Mucosa of gallbladder (tissue), 1 donor: ENCODE measurements at regions not wholly inside any gene's neighbourhood (a gene's known extent, or its start where the extent isn't known, plus 50 kb on each side); places are given as distances from the start of the nearest gene placed in this dataset.
"Not testable (repeated sequence)": the region's sequence is repeated elsewhere in the genome, so short reads cannot be mapped to it uniquely, and the experiment has no call there.

Experiments
- DNase-seq: peaks from one replicate; pipeline ENCODE4 v3.0.0-alpha.2; 2020; ENCODE audit warnings: low spot score
- donor health status: DM: no; HTN: no; CAD: no.

DNA sequence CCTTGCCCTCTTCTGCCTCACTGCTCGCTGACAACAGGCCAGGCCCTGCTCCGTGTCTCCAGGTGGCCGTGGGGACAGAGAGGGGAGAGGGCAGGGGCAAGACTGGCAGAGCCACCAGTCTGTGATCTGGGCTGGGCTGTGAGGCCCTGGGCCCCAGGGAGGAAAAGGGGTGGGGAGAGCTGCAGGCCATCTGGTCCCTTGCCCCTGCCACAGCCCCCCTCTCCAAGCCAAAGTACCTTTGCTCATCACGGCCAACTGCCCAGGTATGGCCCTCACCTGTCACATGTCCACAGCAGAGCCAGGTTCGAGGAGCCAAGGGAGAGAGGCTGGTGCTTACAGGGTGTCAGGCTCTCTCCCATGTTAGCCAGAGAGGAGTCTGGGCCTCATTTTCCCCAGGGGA is 91.4 kb upstream of the LHX1 start:
- DNase-seq, result no peak

DNA sequence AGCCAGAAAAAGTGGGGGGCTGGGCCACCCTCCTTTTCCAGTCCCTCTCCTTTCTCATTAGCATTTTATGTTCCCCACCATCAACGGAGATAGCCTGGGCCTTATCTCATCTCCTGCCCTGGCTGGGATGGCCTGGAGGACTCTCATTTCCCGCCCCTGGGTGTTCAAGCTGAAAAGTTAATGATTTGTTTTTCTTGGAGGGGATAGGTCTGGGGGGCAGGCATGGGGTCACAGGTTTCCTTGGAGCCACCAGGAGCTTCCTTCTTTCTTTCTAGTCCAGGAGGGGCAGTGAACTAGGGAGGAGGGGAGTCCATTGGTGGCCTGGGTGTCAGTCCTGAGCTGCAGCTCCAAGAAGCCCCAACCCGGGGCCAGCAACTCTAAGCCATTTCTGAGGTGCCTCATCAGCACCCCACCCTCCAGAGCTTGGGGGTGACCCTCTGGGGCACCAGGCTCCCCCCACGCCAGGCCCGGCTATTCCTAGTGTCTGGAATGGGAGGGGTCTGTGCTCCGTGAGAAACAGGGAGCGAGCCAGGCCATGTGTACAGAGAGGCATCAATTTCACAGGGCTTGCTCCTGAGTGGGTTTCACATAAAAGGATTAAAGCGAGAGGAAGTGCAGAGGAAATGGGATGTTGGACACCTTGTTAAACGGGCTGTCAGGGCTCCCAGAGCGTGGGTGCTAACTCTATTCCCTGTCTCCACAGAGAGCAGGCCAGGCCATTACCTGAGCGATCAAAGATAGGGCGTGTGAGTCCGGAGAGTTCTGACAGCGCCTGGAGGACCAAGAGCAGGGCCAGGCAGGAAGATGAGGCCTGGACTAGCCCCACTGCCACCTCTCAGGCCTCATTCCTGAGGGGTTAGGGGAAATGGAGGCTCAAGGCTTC is 90.6 kb upstream of the LHX1 start:
- DNase-seq, result no peak

DNA sequence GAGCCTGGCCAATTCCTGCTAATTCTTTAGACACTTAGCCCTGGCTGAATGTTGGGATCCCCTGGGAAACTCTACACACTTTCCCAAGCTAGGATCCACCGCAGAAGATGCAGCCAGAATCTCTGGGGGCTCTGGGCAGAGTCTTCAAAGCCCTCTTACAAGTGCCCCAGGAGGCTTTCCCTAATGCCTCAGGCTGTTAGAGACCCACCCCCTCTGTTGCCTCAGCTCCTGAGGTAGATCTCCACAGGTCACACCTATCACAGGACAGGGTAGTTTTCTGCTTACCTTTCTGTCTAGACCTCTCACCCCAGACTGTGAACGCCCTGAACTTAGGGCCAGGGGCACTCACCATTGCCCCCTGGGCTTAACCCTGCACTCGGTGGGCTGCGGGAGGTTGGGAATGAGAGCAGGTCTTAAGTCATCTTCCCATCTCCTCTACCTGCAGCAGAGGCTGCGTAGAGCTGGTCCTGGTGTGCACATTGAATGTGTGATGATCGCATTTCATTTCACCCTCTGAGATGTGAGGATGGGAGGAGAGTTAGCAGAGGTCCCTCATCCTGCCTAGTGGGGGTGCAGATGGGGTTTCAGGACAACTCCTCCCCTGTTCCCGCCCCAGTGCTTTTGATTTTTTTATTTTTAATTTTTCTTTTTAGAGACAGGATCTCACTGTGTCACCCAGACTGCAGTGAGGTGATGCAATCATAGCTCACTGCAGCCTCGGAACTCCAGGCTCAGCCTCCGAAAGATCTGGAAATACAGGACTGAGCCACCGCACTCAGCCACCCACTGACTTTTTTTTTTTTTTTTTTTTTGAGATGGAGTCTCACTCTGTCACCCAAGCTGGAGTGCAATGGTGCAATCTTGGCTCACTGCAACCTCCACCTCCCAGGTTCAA is 89.0 kb upstream of the LHX1 start:
- no peak for DNase-seq

DNA sequence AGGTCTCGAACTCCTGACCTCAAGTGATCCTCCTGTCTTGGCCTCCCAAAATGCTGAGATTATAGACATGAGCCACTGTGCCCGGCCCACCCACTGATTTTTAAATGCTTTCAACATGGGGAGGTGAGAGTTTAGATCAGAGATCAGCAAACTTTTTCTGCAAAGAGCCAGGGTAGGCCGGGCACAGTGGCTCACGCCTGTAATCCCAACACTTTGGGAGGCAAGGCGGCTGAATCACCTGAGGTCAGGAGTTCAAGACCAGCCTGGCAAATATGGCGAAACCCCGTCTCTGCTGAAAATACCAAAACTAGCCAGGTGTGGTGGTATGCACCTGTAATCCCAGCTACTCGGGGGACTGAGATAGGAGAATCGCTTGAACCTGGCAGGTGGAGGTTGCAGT is 88.3 kb upstream of the LHX1 start:
- not testable (repeated sequence) for DNase-seq

DNA sequence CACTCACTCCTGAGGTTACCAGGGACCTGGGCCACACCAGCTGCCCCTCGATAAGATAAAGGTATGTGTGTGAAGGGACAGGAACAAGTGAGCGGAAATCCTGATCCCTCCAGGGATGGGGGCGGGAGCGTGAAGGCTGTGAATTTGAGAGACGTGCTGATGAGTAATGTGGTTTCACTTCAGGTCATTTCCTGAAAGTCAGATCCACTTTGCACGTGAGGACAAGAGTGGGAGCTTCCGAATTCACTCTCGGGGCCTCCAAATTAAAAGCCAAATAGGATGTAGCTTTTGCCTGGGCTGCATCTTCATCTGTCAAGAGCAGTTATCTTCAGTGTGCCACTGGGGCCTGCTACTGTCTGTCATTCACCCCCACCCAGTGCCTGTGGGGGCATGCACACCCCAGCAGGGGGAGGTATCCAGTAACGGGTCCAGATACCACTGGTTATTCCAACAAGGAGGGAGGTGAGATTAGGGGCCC is 87.4 kb upstream of the LHX1 start:
- DNase-seq, result no peak

DNA sequence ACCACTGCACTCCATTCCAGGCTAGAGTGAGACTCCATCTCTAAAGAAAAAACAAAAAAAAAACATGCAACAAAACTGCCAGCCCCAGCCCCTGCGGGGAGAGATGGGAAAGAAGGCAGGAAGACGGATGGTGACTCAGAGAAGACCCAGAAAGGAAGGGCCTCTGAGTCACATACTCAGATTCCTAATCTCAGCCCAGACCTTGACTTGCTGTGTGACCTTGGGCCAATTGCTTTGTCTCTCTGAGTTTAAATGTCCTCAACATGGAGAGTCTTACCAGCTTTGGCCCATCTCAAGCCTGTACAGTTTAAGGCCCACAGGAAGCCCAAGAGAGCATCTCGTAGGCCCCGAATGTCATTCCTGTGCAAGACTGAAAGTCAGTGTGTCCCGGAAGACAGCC is 86.5 kb upstream of the LHX1 start:
- no peak for DNase-seq

DNA sequence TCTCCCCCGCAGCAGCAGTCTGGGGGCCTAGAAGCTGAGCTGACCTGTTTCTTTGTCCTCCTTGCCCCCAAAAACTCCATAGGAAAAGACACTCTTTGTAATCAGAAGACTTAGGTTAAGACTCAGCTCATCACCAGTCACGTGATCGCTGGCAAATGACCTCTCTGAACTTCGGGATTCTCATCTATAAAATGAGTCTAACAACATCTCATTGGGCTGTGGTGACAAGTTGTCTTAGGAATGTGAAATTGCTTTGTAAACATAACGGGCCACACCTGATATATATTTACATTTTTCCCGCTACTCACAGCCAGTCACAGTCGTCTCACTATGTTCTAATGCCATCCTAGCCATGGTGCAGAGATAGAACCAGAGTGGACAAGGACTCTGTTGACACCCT is 86.0 kb upstream of the LHX1 start:
- no peak for DNase-seq

DNA sequence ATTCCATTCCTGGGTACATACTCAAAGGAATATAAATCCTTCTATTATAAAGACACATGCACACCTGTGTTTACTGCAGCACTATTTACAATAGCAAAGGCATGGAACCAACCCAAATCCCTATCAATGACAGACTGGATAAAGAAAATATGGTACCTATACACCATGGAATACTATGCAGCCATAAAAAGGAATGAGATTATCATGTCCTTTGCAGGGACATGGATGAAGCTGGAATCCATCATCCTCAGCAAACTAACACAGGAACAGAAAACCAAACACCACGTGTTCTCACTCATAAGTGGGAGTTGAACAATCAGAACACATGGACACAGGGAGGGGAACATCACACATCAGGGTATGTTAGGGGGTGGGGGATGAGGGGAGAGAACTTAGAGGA is 84.8 kb upstream of the LHX1 start:
- DNase-seq, result not testable (repeated sequence)

DNA sequence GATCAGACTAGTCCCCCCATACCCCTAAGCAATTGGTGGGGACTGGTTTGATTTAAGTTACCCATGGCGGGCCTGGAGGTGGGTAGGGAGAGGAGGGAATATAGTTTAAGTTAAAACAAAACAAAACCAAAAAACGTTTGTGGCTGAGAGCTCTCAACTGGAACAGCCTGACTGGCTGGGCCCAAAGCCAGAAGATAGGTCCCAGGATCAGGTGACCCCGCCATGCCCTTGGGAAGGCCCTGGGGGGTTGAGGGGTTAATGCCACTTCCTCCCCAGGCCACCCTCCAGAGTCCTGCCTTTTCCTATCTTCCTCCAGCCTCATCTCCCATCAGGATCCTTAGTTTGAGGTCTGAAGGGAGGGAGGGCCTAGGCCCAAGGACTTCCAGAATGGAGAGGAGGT is 82.3 kb upstream of the LHX1 start:
- DNase-seq, result no peak

DNA sequence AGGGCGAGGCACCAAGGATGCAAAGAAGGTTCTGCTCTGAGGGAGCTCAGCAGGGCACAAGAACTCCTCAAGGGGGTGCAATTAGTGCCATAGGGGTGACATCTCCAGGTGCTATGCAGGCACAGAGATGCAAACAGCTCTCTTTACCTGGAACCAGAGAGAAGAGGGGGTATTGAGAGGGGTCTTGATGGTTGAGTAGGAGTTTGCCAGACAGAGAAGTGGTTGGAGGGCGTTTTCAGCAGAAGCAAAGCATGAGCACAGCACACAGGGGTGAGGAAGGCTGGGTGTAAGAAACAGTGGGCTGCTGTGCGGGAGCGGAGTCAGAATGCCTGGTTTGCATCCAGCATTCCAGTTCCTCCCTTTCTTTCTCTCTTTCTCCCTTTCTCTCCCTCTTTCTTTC is 81.8 kb upstream of the LHX1 start:
- DNase-seq, result no peak

DNA sequence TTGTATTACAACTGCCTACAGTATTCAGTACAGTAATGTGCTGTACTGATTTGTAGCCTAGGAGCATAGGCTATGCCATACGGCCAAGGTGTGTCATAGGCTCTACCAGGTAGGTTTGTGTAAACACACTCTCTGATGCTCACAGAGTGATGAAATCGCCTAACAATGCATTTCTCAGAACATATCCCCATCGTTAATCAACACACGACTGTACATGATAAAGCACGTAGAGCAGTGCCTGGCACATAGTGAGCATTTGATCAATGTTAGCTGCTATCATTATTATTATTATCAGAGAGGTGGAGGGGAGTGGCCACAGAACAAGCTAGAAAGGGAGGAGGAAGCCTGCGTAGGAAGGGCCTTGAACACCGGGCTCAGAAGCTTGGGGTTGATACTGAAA is 81.1 kb upstream of the LHX1 start:
- DNase-seq, result peak; percentile 28

DNA sequence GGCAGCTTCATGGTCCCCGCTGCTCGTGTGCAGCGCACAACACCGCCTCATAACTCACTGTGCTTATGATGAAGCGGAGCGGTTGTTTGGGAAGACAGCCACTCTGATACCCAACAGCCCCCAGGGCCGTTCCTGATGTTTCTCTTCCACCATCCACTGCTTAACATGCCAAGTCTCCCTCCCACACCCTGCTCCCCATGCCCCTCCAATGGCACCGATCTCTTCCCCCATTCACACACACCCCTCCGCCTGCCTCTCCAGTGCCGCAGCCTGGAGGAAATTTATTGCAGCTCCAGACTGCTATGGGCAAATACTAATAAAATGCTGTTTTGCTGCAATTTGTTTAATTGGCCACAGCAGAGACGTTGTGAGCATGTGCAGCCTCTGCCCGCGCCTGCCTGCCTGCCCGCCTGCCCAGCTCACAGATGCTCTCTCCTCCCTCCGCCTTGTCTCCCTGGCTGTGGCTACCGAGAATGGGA is 80.3 kb upstream of the LHX1 start:
- no peak for DNase-seq

DNA sequence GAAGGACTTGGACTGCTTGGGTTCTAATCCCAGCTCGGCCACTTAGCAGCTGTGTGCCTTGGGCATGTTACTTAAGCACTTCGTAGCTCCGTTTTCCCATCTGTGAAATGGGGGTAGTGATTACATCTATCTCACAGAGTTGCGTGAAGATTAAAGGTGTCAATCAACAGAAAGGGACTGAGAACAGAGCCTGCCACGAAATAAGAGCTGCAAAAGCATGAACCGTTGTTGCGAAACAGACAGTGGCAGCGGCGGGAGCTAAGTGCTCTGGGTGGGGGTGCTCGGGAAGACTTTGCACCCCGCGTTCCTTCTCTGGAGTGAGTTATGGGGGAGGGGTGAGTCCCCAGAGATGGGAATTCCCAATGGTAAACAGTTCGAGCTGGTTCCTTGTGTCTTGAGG is 79.6 kb upstream of the LHX1 start:
- no peak for DNase-seq

DNA sequence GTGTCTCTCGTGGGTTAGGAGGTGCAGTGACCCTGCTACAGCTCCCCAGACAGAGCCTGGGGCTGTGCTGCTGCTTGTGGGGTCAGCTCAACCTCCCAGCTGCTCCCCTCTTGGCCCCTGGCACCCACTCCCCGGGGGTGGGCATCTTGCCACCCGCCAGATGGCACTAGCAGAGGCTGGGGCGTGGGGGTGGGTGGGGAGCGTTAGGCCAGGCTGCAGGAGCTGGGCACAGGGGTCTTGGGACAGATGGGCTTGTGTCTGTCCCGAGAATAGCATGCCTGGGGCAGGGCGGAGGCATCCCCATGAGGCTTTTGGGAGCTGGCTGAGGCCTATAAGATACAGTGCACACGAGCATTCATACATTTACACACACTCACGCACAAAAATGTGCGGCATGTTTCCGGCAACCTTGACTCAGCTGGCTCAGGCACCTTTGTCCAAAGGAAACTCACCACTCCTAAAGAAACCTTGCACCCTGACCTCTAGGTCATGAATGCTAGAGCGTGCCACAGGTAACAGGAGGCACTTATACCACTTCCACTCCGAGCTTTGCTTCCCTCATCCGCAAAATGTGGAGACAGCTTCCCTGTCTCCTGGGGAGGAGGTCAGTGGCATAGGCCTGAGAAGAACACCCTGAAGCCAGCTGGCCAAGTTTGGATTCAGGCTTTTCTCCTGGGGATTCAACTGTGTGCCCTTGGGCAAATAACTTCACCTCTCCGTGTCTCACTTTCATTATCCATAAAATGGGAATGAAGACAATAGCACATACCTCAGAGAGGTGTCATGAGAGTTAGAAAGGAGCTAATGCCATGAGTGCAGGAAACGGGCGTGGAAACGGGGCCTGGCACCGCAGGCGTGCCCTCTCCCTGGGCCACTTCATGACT is 78.9 kb upstream of the LHX1 start:
- DNase-seq, result no peak

DNA sequence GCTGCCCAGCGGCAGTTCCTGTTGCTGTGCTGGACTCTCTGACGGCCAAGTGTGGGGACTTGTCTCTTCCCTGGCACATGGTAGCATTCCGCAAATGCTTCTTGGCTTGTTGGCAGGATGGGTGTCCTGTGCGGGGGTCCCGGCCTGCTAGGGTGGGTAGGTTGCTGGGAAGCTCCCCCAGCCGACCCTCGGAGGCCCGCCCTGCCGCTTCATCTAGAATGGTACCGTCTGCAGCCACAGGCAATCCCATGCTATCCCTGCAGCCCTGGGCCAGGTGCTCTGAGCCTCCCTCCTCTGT is 78.3 kb upstream of the LHX1 start:
- DNase-seq, result no peak

DNA sequence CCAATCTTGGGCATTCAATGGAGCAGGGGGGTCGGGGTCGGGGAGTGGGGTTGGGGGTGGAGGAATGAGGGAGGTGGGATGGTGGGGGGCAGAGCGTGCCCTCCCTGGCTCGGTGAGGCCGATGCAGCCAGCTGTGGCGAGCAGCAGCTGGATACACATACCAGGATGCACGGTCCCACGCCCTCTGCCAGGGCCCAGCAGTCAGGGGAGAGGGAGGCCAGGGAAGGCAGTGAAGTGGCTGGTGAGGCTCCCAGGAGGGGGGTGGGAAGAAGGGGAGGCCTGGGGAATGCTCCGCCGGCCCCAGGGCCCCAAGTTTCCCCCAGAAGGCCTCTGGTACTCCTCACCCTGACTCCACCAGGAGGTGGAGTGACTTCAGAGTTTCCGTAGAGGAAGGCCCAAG is 77.6 kb upstream of the LHX1 start:
- no peak for DNase-seq

DNA sequence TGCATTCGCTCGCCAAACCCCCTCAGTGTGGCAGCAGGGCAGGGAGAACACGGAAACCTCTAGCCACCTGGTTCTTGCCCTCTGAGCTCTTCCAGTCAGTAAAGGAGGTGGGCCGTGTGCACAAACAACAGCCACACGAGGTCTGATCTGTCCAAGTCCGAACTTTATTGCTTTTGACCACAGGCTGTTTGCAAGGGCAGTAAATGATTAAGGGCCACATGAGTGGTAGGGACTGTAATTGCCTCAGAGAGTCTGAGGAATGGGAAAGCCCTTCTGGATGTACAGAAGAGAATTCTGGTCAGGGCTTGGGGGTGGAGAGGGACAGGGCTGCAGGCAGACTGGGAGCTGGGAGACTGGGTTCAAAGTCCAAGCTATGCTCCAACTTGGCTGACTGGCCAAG is 75.7 kb upstream of the LHX1 start:
- DNase-seq, result no peak

DNA sequence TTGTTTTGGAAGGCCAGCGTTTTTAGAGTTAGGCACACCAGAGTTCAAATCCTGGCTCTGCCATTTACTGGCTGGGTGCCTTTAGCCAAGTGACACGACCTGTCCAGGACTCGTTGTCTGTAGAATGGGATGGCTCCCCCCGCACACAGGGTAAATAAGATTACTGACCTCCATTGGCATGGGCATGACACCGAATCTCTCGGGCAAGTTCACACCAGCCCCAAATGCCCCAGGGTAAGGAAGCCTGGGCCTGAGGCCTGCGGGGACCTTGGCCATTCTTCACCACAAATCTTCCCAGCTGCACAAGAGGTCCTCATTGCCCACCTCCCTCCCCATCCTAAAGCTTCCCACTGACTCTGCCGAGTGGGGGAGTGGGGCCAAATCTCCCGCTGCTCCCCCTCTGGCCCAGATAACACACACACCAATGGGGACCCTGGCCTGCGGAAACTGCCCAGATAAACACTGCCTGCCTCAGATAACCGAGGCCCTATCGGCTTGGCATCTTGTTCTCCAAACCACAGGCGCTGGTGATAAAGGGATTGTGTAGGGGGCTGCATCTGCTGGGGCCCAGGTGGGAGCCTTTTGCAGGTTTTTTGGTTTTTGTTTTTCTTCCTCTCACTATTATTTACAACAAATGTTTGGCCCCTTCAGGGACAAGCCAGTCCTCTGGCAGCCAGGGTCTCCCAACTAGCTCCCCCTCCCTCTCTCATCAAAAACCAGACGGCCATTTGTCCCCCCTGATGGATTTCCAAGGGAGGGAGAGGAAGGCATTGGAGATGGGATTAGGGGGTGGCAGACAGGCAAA is 75.0 kb upstream of the LHX1 start:
- no peak for DNase-seq

DNA sequence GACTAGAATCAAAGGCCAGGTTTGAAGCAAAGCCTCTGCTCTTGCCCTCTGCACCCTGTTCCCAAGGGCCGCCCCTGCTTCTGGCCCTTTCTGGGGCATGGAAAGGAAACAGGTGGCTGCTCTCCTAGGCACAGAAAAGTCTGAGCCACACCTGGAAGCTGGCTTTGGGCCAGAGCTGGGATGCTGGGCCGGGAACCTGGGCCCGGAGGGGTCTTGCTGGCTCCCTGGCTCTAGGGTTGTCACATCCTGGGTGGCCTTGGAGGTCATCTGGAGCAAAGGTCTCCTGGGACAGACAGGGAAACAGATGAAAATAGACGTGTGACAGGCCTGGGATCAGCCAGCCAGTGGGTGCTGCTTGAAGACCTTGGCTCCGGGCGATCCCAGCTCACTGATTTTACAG is 74.1 kb upstream of the LHX1 start:
- DNase-seq, result no peak

DNA sequence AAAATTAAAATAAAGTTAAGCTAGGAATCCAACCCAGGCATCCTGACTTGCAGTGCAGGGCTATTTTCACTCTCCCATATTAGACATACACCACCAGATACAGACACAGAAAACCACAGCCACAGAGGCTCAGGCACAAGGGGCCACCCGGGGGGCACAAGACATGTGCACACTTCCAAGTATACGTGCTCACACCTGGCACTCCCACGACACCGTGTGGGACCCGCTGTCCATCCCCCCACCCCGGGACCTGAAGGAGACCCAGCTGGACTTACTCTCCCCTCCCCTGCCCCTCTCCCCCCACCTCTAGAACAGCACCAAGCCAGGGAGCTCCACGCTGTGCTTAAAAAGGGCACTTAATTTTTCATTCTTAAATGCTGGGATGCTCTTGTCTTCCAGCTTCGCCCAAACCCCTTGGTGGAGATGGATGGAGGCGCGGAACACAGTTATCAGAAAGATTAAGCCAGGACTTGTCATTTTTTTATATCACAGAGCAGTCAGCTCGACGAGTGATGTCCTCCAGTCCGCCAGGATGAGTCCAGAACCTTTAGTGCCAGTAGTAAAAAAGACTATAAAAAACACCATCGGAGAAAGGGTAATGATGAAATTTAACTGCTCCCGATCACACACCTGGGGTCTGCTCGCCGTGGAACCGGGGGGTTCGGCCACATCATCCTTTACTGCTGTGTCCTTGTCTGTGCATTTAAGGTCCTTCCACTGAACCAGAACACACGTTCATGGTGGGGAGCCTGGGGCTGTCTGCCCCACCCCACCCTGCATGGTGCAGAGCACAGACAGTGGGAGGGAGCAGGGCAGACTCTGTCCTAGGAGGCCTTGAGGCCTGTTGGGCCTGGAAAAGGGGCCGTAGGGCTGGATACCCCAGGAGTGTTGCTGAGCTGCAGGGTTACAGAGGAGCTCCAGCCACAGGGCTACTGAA is 73.3 kb upstream of the LHX1 start:
- no peak for DNase-seq
